OCI-LY1 (cell line): ENCODE measurements at regions not wholly inside any gene's neighbourhood (a gene's known extent, or its start where the extent isn't known, plus 50 kb on each side); places are given as distances from the start of the nearest gene placed in this dataset.

Source experiments
- H2AFZ ChIP-seq: fragments of 200-600 bp; sonication (generic), shearing (Covaris generic); 2 replicates; pipeline ENCODE4 v1.6.0; 2014; ENCODE audit warnings: antibody characterized with exemption, mild to moderate bottlenecking, low read length
- H3F3A ChIP-seq: fragments of 200-600 bp; sonication (generic), shearing (Covaris generic); 2 replicates; pipeline ENCODE4 v1.6.0; 2014; ENCODE audit warnings: mild to moderate bottlenecking, antibody characterized with exemption, low read length, moderate library complexity; ENCODE audit not compliant: insufficient read depth
- H3K27ac ChIP-seq: fragments of 200-600 bp; sonication (generic); 2 replicates; pipeline ENCODE4 v1.5.1; 2014; ENCODE audit warnings: low read length, mixed run types, mild to moderate bottlenecking, low read depth; ENCODE audit not compliant: poor library complexity, severe bottlenecking
- H3K27me3 ChIP-seq: fragments of 200-600 bp; sonication (generic); 2 replicates; pipeline ENCODE4 v1.6.0; 2014; ENCODE audit warnings: antibody characterized with exemption, mild to moderate bottlenecking, low read length, moderate library complexity; ENCODE audit not compliant: insufficient read depth
- H3K36me3 ChIP-seq: fragments of 200-600 bp; sonication (generic); 2 replicates; pipeline ENCODE4 v1.6.1; 2014; ENCODE audit warnings: mild to moderate bottlenecking, antibody characterized with exemption, low read length, moderate library complexity, mixed read lengths; ENCODE audit not compliant: insufficient read depth
- H3K4me1 ChIP-seq: fragments of 200-600 bp; sonication (generic); 2 replicates; pipeline ENCODE4 v1.5.1; 2014; ENCODE audit warnings: mild to moderate bottlenecking, low read length, moderate library complexity; ENCODE audit not compliant: insufficient read depth, severe bottlenecking
- H3K4me2 ChIP-seq: fragments of 200-600 bp; sonication (generic), shearing (Covaris generic); 2 replicates; pipeline ENCODE4 v1.6.1; 2014; ENCODE audit warnings: low read length
- H3K4me3 ChIP-seq: fragments of 200-600 bp; sonication (generic); 2 replicates; pipeline ENCODE4 v1.5.1; 2014; ENCODE audit warnings: low read length, low read depth, mild to moderate bottlenecking, mixed read lengths; ENCODE audit not compliant: poor library complexity, severe bottlenecking
- H3K79me2 ChIP-seq: fragments of 200-600 bp; shearing (Covaris generic); 2 replicates; pipeline ENCODE4 v1.6.1; 2016; ENCODE audit warnings: mixed run types, low read length, mixed read lengths; ENCODE audit not compliant: insufficient read depth
- H3K9ac ChIP-seq: fragments of 200-600 bp; sonication (generic), shearing (Covaris generic); 2 replicates; pipeline ENCODE4 v1.6.1; 2014; ENCODE audit warnings: mild to moderate bottlenecking, low read length, mixed read lengths
- H3K9me2 ChIP-seq: fragments of 200-600 bp; sonication (generic), shearing (Covaris generic); 2 replicates; pipeline ENCODE4 v1.6.1; 2014; ENCODE audit warnings: low read depth, mild to moderate bottlenecking, low read length, mixed read lengths
- H3K9me3 ChIP-seq: fragments of 200-600 bp; shearing (Covaris generic); 2 replicates; pipeline ENCODE4 v1.6.1; 2014; ENCODE audit warnings: low read length, mixed read lengths
- H4K20me1 ChIP-seq: fragments of 200-600 bp; sonication (generic), shearing (Covaris generic); 2 replicates; pipeline ENCODE4 v1.6.0; 2016; ENCODE audit warnings: mild to moderate bottlenecking, low read length; ENCODE audit not compliant: insufficient read depth
- EZH2 ChIP-seq: fragments of 200-600 bp; sonication (generic), shearing (Covaris generic); IDR thresholded peaks from 2 replicates; pipeline ENCODE4 v1.8.0; 2017; ENCODE audit warnings: borderline replicate concordance, mixed run types, mild to moderate bottlenecking, antibody characterized with exemption, low read length, moderate library complexity, mixed read lengths
- TF ChIP-seq, protein P1 (sequence below): fragments of 200-600 bp; sonication (generic), shearing (Covaris generic); IDR thresholded peaks from 2 replicates; pipeline ENCODE4 v1.5.1; 2017; ENCODE audit warnings: mild to moderate bottlenecking, antibody characterized with exemption, low read length, moderate library complexity, mixed read lengths

DNA sequence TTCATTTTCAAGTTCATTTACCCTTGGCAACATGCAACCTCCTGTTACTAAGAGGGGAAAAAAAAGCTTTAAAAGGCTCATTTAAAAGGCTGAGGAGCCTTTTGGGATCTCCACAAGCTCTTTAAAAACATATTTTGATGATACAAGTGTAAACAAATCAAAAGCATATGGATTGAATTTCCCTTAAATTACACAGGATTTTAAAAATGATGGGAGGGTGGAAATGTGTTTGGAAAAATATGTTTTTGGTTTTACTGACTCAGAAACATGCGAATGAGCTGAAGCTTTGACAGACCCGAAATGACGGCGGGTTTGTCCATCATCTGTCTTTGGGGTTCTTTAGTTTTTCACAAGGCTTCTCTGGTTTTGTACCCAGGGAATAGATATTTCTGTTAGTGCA is 180.6 kb upstream of the CCDC68 start:
- no peaks in the 10 kb centered on the region for H3K9me3 ChIP-seq
- no peaks in the 10 kb centered on the region for H3K27me3 ChIP-seq
- H3K36me3 ChIP-seq, result no peaks in the 10 kb centered on the region
- H4K20me1 ChIP-seq, result no peaks in the 10 kb centered on the region
- H2AFZ ChIP-seq, result no peak overlapping the region
- no peaks in the 10 kb centered on the region for H3K4me1 ChIP-seq
- no peak overlapping the region for H3K27ac ChIP-seq
- no peak overlapping the region for H3K9ac ChIP-seq
- H3K4me3 ChIP-seq, result no peak overlapping the region
- no peaks in the 10 kb centered on the region for H3F3A ChIP-seq
- H3K4me2 ChIP-seq, result no peak overlapping the region
- TF ChIP-seq, protein P1, sequence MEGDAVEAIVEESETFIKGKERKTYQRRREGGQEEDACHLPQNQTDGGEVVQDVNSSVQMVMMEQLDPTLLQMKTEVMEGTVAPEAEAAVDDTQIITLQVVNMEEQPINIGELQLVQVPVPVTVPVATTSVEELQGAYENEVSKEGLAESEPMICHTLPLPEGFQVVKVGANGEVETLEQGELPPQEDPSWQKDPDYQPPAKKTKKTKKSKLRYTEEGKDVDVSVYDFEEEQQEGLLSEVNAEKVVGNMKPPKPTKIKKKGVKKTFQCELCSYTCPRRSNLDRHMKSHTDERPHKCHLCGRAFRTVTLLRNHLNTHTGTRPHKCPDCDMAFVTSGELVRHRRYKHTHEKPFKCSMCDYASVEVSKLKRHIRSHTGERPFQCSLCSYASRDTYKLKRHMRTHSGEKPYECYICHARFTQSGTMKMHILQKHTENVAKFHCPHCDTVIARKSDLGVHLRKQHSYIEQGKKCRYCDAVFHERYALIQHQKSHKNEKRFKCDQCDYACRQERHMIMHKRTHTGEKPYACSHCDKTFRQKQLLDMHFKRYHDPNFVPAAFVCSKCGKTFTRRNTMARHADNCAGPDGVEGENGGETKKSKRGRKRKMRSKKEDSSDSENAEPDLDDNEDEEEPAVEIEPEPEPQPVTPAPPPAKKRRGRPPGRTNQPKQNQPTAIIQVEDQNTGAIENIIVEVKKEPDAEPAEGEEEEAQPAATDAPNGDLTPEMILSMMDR, result no peak
- TF ChIP-seq EZH2, result no peak
- H3K79me2 ChIP-seq, result no peaks in the 10 kb centered on the region
- H3K9me2 ChIP-seq, result no peaks in the 10 kb centered on the region

DNA sequence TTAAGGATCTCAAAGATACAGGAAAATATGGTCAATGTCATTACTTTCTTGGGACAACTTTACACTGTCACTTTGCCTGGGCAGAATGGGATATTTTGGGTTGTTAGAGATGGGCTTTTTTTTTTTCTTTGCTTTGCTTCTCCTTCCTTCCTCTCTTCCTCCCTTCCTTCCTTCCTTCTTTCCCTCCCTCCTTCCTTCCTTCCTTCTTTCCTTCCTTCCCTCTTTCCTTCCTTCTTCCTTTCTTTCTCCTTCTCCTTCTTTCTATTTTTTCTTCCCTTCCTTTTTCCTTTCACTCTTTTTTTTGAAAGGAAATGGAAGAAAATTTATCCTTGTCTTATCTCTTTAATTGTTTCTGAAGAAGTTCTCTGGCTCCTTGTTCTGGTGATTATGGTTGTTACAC is 180.0 kb upstream of the CCDC68 start:
- H3K9me2 ChIP-seq, result no peaks in the 10 kb centered on the region
- H3K27ac ChIP-seq, result no peak overlapping the region
- no peak for TF ChIP-seq EZH2
- TF ChIP-seq, protein P1, result no peak
- H3K79me2 ChIP-seq, result no peaks in the 10 kb centered on the region
- H3K9ac ChIP-seq, result no peak overlapping the region
- H3K9me3 ChIP-seq, result no peaks in the 10 kb centered on the region
- H3K4me2 ChIP-seq, result no peak overlapping the region
- no peaks in the 10 kb centered on the region for H3F3A ChIP-seq
- H3K4me3 ChIP-seq, result no peak overlapping the region
- no peaks in the 10 kb centered on the region for H4K20me1 ChIP-seq
- H3K36me3 ChIP-seq, result no peaks in the 10 kb centered on the region
- no peaks in the 10 kb centered on the region for H3K4me1 ChIP-seq
- no peaks in the 10 kb centered on the region for H3K27me3 ChIP-seq
- H2AFZ ChIP-seq, result no peak overlapping the region

DNA sequence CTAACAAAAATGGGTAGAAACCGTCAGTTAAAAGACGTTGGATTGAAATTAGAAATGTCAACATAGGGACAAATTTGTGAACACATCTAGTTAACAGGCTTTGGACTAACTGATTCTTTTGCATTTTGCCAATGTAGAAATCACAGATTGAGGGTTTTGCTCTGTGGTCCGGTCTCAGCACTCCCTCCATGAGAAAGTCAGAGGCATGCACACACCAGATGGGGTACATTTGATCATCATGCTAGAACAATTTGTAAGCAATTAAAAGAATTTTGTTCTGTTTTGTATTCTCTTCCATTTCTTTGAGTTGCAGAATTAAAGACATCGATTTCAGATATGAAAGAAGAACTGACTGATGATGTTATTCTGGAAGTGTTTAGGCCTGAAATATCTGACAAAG is 179.1 kb upstream of the CCDC68 start:
- H4K20me1 ChIP-seq, result no peaks in the 10 kb centered on the region
- H3K36me3 ChIP-seq, result no peaks in the 10 kb centered on the region
- TF ChIP-seq EZH2, result no peak
- TF ChIP-seq, protein P1, result no peak
- H3K4me3 ChIP-seq, result no peak overlapping the region
- no peak overlapping the region for H3K9ac ChIP-seq
- no peaks in the 10 kb centered on the region for H3K27me3 ChIP-seq
- no peaks in the 10 kb centered on the region for H3K9me2 ChIP-seq
- no peak overlapping the region for H3K4me2 ChIP-seq
- no peak overlapping the region for H3K27ac ChIP-seq
- no peaks in the 10 kb centered on the region for H3K9me3 ChIP-seq
- H3K79me2 ChIP-seq, result no peaks in the 10 kb centered on the region
- H3F3A ChIP-seq, result no peaks in the 10 kb centered on the region
- no peaks in the 10 kb centered on the region for H3K4me1 ChIP-seq
- no peak overlapping the region for H2AFZ ChIP-seq
